ENCODE measurements at regions not wholly inside any gene's neighbourhood (a gene's known extent, or its start where the extent isn't known, plus 50 kb on each side); places are given as distances from the start of the nearest gene placed in this dataset.

- TF ChIP-seq EZH2phosphoT487 (IDR thresholded peaks at IDR 0.05; ENCODE audit: borderline replicate concordance, low read depth) = no peak
- no peak for TF ChIP-seq CTCF (IDR thresholded peaks at IDR 0.05)
- no peak for TF ChIP-seq CHD2 (IDR thresholded peaks at IDR 0.05; ENCODE audit: low read length, partially characterized antibody)
- TF ChIP-seq RCOR1 (IDR thresholded peaks at IDR 0.05; ENCODE audit: low read length) = no peak
These were observed 620.2 kb downstream of the KCNJ3 start for GRCh38 chr2:155318710-155319109.
